Liver (tissue), 8 donors: ENCODE measurements at regions not wholly inside any gene's neighbourhood (a gene's known extent, or its start where the extent isn't known, plus 50 kb on each side); places are given as distances from the start of the nearest gene placed in this dataset.

Experiments used
- DNase-seq: peaks from one replicate; pipeline ENCODE4 v3.0.0-alpha.2; 2017; ENCODE audit warnings: low spot score
- H3K27ac ChIP-seq, 2 donors: one replicate each; pipeline ENCODE4 v1.7.0; 2013; ENCODE audit warnings: inconsistent platforms in 2 of 2, low read length in 2 of 2, control low read depth in 1 of 2, low read depth in 1 of 2, mild to moderate bottlenecking in 1 of 2
- H3K27me3 ChIP-seq, 4 donors: one replicate each; pipeline versions ENCODE4 v1.6.1 to v1.7.0; 2013; ENCODE audit warnings: low read length in 3 of 4, inconsistent platforms in 1 of 4, mild to moderate bottlenecking in 1 of 4, moderate library complexity in 1 of 4; ENCODE audit not compliant: control insufficient read depth in 4 of 4, insufficient read depth in 4 of 4
- H3K36me3 ChIP-seq, 4 donors: one replicate each; pipeline versions ENCODE4 v1.6.1 to v1.7.0; 2013; ENCODE audit warnings: low read length in 3 of 4, mild to moderate bottlenecking in 3 of 4, low read depth in 1 of 4, moderate library complexity in 1 of 4; ENCODE audit not compliant: control insufficient read depth in 4 of 4, insufficient read depth in 3 of 4
- H3K4me1 ChIP-seq, 4 donors: one replicate each; pipeline versions ENCODE4 v1.6.1 to v1.7.0; 2013; ENCODE audit warnings: low read length in 3 of 4, mild to moderate bottlenecking in 3 of 4, moderate library complexity in 1 of 4; ENCODE audit not compliant: control insufficient read depth in 4 of 4, insufficient read depth in 4 of 4
- H3K4me3 ChIP-seq, 3 donors: one replicate each; pipeline versions ENCODE4 v1.6.1 to v1.7.0; 2013; ENCODE audit warnings: low read length in 3 of 3, control low read depth in 1 of 3, low read depth in 1 of 3, mild to moderate bottlenecking in 1 of 3
- H3K9ac ChIP-seq, 2 donors: one replicate each; pipeline ENCODE4 v1.7.0; 2013; ENCODE audit warnings: low read length in 2 of 2, mild to moderate bottlenecking in 2 of 2, moderate library complexity in 2 of 2, control low read depth in 1 of 2, low read depth in 1 of 2
- H3K9me3 ChIP-seq, 4 donors: one replicate each; pipeline versions ENCODE4 v1.6.1 to v1.7.0; 2013; ENCODE audit warnings: low read length in 3 of 4; ENCODE audit not compliant: control insufficient read depth in 4 of 4
- EGR1 ChIP-seq, 2 donors: IDR thresholded peaks; 2 replicates each; pipeline ENCODE4 v1.6.1; 2016 to 2018; ENCODE audit warnings: antibody characterized with exemption in 2 of 2, low read depth in 2 of 2
- FOXA1 ChIP-seq: IDR thresholded peaks from 2 replicates; pipeline ENCODE4 v1.6.1; 2016; ENCODE audit warnings: antibody characterized with exemption
- FOXA2 ChIP-seq: IDR thresholded peaks from 2 replicates; pipeline ENCODE4 v1.6.1; 2016; ENCODE audit warnings: antibody characterized with exemption
- HNF4A ChIP-seq, 2 donors: conservative IDR thresholded peaks; 2 replicates each; pipeline ENCODE4 v1.6.1; 2016; ENCODE audit warnings: antibody characterized with exemption in 2 of 2, mild to moderate bottlenecking in 2 of 2
- HNF4G ChIP-seq: IDR thresholded peaks from 2 replicates; pipeline ENCODE4 v1.6.1; 2016; ENCODE audit warnings: antibody characterized with exemption
- JUND ChIP-seq, 2 donors: IDR thresholded peaks; 2 replicates each; pipeline ENCODE4 v1.6.1; 2016; ENCODE audit warnings: antibody characterized with exemption in 2 of 2
- NR2F2 ChIP-seq: IDR thresholded peaks from 2 replicates; pipeline ENCODE4 v1.6.1; 2016; ENCODE audit warnings: antibody characterized with exemption
- RAD21 ChIP-seq, 2 donors: IDR thresholded peaks; 2 replicates each; pipeline ENCODE4 v1.6.1; 2016; ENCODE audit warnings: antibody characterized with exemption in 2 of 2, mild to moderate bottlenecking in 2 of 2
- RXRA ChIP-seq, 2 donors: IDR thresholded peaks; 2 replicates each; pipeline ENCODE4 v1.6.1; 2017 to 2018; ENCODE audit warnings: antibody characterized with exemption in 2 of 2, mild to moderate bottlenecking in 1 of 2
- SP1 ChIP-seq: IDR thresholded peaks from 2 replicates; pipeline ENCODE4 v1.6.1; 2018; ENCODE audit warnings: antibody characterized with exemption, mild to moderate bottlenecking
- TAF1 ChIP-seq: conservative IDR thresholded peaks from 2 replicates; pipeline ENCODE4 v1.6.1; 2016; ENCODE audit warnings: antibody characterized with exemption, mild to moderate bottlenecking
- YY1 ChIP-seq: IDR thresholded peaks from 2 replicates; pipeline ENCODE4 v1.6.1; 2016; ENCODE audit warnings: antibody characterized with exemption, mild to moderate bottlenecking
- WGBS: extraction: QIAGEN DNeasy Blood & Tissue Kit; methylation state at CpG from one replicate; pipeline ENCODE4 v1.1.7; 2013; 5-methylcytosine and 5-hydroxymethylcytosine counted together
- TF ChIP-seq, protein P1 (sequence below): IDR thresholded peaks from 2 replicates; pipeline ENCODE4 v1.6.1; 2016; ENCODE audit warnings: antibody characterized with exemption
- TF ChIP-seq, protein P2 (sequence below): IDR thresholded peaks from 2 replicates; pipeline ENCODE4 v1.6.1; 2016; ENCODE audit warnings: antibody characterized with exemption
- TF ChIP-seq, protein P3 (sequence below): fragments of 150-350 bp; IDR thresholded peaks from 2 replicates; pipeline ENCODE4 v1.5.1; 2017; ENCODE audit warnings: improper control_type of control experiment, low read depth, low read length; ENCODE audit not compliant: missing input control
- TF ChIP-seq, protein P4 (sequence below): IDR thresholded peaks from 2 replicates; pipeline ENCODE4 v1.6.1; 2016; ENCODE audit warnings: antibody characterized with exemption
- donor health status: healthy.
- donor health status: healthy.
- donor health status: healthy.
- donor health status: healthy.
- donor health status: healthy.

DNA sequence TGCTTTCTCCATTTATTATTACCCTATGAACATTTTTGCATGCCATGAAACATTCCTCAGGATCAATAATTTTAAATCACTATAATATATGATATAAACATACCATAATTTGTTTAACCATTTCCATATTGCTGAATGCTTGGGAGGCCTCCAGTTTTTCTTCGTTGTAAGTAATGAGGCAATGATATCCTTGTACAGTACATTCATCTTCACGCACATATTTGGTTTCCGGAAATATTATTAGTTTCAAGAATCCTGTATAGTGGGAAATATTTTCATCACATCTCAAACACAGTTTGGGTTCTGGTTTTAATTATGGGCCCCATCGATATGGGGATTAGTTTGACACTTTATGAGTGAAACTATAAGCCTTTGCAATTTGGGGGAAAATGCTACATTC, 135.4 kb downstream of the HS3ST3B1 start:
- Histone ChIP-seq H3K27ac (no peak overlapping the region), H3K9me3 (no peaks in the 10 kb centered on the region), H3K4me3 (no peak overlapping the region), H3K27me3 (no peaks in the 10 kb centered on the region), H3K4me1 (peaks cover 0 to 1% (median 0%) of the 10 kb centered on the region in 4 donors), H3K36me3 (no peaks in the 10 kb centered on the region), H3K9ac (no peak overlapping the region)
- no peak for DNase-seq
- no peak for TF ChIP-seq RXRA (IDR thresholded peaks at IDR 0.05)
- TF ChIP-seq, protein P1, sequence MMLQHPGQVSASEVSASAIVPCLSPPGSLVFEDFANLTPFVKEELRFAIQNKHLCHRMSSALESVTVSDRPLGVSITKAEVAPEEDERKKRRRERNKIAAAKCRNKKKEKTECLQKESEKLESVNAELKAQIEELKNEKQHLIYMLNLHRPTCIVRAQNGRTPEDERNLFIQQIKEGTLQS: no peak
- no peak for TF ChIP-seq FOXA2
- TF ChIP-seq, protein P2, sequence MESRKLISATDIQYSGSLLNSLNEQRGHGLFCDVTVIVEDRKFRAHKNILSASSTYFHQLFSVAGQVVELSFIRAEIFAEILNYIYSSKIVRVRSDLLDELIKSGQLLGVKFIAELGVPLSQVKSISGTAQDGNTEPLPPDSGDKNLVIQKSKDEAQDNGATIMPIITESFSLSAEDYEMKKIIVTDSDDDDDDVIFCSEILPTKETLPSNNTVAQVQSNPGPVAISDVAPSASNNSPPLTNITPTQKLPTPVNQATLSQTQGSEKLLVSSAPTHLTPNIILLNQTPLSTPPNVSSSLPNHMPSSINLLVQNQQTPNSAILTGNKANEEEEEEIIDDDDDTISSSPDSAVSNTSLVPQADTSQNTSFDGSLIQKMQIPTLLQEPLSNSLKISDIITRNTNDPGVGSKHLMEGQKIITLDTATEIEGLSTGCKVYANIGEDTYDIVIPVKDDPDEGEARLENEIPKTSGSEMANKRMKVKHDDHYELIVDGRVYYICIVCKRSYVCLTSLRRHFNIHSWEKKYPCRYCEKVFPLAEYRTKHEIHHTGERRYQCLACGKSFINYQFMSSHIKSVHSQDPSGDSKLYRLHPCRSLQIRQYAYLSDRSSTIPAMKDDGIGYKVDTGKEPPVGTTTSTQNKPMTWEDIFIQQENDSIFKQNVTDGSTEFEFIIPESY: no peak
- no peak for TF ChIP-seq YY1
- TF ChIP-seq FOXA1: no peak
- no peak for TF ChIP-seq HNF4G
- TF ChIP-seq SP1: no peak
- no peak for TF ChIP-seq TAF1
- no peak for TF ChIP-seq RAD21 (IDR thresholded peaks at IDR 0.05)
- no peak for TF ChIP-seq EGR1 (IDR thresholded peaks at IDR 0.05; ENCODE audit: low read depth in 2 of 2)
- TF ChIP-seq JUND (IDR thresholded peaks at IDR 0.05): no peak
- TF ChIP-seq, protein P3, sequence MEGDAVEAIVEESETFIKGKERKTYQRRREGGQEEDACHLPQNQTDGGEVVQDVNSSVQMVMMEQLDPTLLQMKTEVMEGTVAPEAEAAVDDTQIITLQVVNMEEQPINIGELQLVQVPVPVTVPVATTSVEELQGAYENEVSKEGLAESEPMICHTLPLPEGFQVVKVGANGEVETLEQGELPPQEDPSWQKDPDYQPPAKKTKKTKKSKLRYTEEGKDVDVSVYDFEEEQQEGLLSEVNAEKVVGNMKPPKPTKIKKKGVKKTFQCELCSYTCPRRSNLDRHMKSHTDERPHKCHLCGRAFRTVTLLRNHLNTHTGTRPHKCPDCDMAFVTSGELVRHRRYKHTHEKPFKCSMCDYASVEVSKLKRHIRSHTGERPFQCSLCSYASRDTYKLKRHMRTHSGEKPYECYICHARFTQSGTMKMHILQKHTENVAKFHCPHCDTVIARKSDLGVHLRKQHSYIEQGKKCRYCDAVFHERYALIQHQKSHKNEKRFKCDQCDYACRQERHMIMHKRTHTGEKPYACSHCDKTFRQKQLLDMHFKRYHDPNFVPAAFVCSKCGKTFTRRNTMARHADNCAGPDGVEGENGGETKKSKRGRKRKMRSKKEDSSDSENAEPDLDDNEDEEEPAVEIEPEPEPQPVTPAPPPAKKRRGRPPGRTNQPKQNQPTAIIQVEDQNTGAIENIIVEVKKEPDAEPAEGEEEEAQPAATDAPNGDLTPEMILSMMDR: no peak
- TF ChIP-seq NR2F2: no peak
- TF ChIP-seq, protein P4, sequence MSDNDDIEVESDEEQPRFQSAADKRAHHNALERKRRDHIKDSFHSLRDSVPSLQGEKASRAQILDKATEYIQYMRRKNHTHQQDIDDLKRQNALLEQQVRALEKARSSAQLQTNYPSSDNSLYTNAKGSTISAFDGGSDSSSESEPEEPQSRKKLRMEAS: no peak
- no peak for TF ChIP-seq HNF4A (conservative IDR thresholded peaks at IDR 0.05)
- WGBS: 88% methylated on average over 4 of the region's 4 CpGs

DNA sequence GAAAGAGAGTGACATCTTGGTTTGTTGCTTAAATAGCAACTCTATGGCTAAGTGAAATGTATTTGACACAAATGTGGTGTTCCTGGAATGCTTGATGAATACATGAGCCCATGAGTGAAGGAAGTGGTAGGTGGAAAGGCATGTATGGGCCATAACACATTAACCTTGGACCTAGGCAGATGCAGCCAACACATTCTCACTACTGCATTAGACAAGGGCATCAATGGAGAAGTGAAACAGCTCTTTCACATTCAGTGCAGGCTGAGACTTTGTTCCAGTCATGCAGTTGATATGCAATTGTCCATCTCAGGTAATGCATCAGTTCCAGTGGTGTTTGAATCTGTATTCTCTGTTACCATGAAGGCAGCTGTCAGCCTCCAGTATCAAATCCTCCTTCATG, 133.6 kb downstream of the HS3ST3B1 start:
- Histone ChIP-seq H3K4me1 (peaks cover 0 to 1% (median 0%) of the 10 kb centered on the region in 4 donors), H3K9me3 (no peaks in the 10 kb centered on the region), H3K27ac (no peak overlapping the region), H3K27me3 (no peaks in the 10 kb centered on the region), H3K4me3 (no peak overlapping the region), H3K36me3 (no peaks in the 10 kb centered on the region), H3K9ac (no peak overlapping the region)
- DNase-seq: no peak
- TF ChIP-seq FOXA2: no peak
- TF ChIP-seq TAF1: no peak
- no peak for TF ChIP-seq YY1
- TF ChIP-seq, protein P4: no peak
- no peak for TF ChIP-seq EGR1 (IDR thresholded peaks at IDR 0.05; ENCODE audit: low read depth in 2 of 2)
- TF ChIP-seq HNF4G: no peak
